ENCODE measurements at regions not wholly inside any gene's neighbourhood (a gene's known extent, or its start where the extent isn't known, plus 50 kb on each side); places are given as distances from the start of the nearest gene placed in this dataset.

GRCh38 chr3:88744896-88745295, 362.5 kb upstream of the EPHA3 start:
- TF ChIP-seq CREB1 (IDR thresholded peaks at IDR 0.05) = no peak
- TF ChIP-seq CTCF (IDR thresholded peaks at IDR 0.05; ENCODE audit: control extremely low read depth in 1 of 3, insufficient read depth in 1 of 3, low read depth in 1 of 3, low read length in 3 of 3) = no peak
- no peak for TF ChIP-seq KDM1A (IDR thresholded peaks at IDR 0.05; ENCODE audit: borderline replicate concordance, low read length)
- TF ChIP-seq POLR2AphosphoS5 (IDR thresholded peaks at IDR 0.05; ENCODE audit: low read depth, low read length) = no peak
- TF ChIP-seq ASH2L (IDR thresholded peaks at IDR 0.05; ENCODE audit: low read length) = no peak
- TF ChIP-seq TAF1 (IDR thresholded peaks at IDR 0.05; ENCODE audit: low read depth, low read length) = no peak
- TF ChIP-seq POLR2A (IDR thresholded peaks at IDR 0.05; ENCODE audit: control extremely low read depth in 1 of 2, low read depth in 2 of 2, low read length in 2 of 2) = no peak

Measured in H1 (cell line).